T-helper 2 cell treated with Interferon-gamma antibody and Interleukin-4, amounts not matched to agents 100 ng/mL and 5 ng/mL, for 36 hours (primary cell): ENCODE measurements at regions not wholly inside any gene's neighbourhood (a gene's known extent, or its start where the extent isn't known, plus 50 kb on each side); places are given as distances from the start of the nearest gene placed in this dataset.

Experiments used
- intact Hi-C: fragments of 100-400 bp; cut with micrococcal nuclease; formaldehyde crosslinking; loops from one replicate; pipeline ENCODE4 v1.15.1; 2023

DNA sequence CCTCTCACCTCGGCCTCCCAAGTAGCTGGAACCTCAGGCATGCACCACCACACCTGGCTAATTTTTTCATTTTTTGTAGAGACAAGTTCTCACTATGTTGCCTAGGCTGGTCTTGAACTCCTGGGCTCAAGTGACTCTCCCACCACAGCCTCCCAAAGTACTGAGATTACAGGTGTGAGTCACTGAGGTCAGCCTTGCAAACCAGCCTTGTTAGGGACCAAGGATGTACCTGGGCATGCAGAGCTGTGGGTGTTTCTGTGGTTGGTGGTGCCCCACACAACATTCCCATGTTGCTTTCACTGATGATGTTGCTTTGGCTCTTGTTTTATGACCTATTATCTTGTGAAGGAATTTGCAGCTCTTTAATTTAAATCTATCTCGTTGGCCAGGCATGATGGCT, 54.8 kb downstream of the OTUD1 start:
- intact Hi-C loops = no loop called here

DNA sequence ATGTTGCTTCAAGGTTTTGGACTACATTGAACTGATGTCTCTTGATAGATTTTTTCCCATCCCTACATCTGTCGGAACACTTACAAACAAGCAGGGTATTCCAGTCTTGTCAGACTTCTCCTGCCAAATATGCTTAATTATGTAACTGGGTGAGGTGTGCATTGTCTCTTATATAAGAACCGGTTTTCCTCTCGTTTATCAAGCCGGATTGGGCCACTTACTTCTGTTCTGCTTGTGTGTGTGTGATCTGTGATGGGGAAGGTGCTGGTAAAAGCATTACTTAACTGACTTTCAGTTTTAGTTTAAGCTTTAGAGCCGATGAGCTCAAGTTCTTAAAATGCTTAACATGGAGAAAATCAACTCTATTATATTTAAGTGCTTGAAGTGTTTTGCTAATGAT, 57.9 kb downstream of the OTUD1 start:
- intact Hi-C loops = no loop called here

DNA sequence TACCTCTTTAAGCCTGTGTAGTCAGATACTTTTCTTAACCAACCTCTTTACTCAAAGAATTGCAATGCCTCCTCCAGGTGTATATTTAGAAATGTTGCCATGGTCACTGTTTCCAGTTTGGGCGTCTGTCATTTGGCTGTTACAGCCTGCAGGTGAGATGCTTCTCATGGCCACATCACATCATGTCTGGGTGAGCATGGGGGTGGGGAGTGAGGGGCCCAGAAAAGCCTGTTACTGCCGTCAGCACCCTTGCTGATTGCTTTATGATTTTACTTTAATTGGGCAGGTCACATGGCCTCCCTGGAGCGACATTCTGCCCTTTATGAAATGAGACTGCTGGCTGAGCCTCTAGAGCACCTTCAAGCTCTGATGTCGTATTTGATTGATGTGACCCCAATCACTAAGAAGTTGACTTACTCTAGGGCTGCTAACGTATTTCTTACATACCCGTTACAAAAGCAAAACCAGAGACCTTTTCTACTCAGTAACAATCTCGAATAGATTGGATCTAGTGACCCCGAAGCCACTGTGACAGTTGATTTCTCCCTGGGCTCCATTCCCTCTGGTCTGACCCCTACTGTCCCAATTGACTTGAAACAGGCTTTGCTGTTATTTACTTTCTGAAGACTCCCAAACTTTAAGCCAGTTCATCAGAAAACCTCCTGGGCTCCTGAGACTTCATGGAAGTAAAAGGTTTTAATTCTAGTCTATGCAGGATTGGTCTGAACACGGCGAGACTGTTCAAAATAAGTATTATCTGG, 60.7 kb downstream of the OTUD1 start:
- intact Hi-C loops = no loop called here

DNA sequence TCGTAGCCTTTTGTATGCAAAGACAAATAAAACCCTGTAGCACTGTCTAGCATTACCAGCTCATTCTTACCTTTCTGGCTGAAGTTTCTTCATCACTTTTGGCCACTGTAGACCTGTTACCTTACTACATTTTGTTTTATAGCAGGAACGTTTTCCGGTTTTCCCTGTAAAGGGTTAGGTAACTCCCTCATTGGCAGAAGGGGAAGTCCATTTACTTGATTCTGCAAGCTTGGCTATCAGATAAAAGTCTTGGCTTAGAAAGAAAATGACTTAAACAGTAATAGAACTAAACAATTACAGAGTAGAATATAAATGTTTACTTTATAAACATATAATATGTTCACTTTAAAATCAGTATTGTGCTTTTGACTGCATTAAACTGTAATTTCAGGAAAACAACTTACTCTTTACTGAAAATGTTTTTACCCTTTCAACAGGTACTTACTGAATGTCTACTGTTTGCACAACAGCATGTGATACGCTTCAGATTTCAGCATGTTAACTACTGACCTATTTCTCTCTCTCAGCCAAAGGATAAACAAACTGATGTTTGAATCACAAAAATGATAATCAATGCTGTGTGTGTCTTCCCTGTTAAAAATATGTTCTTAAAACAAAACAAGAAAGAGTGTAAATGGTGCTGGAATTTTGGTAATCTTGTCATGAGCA, 67.1 kb downstream of the OTUD1 start:
- intact Hi-C loops = no loop called here

- intact Hi-C loops = loop anchor here (10.0 kb wide), 1 partner anchor 68 kb away; no protein-coding TSS in a partner anchor
These were observed 73.6 kb downstream of the OTUD1 start for GRCh38 chr10:23512355-23513058.

DNA sequence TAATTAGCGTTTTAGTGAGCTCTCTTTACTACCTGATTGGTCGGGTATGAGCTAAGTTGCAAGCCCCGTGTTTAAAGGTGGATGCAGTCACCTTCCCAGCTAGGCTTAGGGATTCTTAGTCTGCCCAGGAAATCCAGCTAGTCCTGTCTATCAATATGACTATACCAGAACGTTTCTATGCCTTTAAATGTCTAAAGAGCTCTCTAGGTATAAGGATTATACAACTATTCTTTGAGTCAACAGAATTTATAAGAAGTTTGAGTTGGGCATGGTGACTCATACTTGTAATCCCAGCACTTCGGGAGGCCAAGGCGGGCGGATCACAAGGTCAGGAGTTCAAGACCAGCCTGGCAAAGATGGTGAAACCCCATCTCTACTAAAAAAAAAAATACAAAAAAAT, 74.7 kb downstream of the OTUD1 start:
- intact Hi-C loops = loop anchor here (10.0 kb wide), 1 partner anchor 69 kb away; no protein-coding TSS in a partner anchor

- intact Hi-C loops = loop anchor here (10.0 kb wide), 1 partner anchor 70 kb away; no protein-coding TSS in a partner anchor
These were observed 75.4 kb downstream of the OTUD1 start for GRCh38 chr10:23514321-23514720.

DNA sequence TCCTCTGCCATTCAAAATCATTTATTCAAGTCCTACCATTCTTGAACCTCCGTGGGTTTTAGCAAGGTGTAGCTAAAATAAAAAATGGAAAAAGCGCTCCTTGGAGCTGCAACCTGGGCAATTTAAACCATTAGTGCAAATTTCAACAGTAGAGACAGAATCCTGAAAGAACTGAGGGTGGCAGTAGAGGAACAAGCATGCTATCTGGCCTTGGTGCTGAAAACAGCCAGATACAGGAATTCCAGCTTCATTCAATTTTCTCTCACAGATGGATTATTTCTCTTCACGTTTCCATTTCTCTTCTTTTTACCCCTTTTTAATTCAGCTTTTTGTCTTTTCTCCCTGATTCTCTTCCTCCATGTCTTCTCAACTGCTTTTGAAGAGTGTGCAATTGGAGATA, 77.7 kb downstream of the OTUD1 start:
- intact Hi-C loops = loop anchor here (2.0 to 10.0 kb wide), 2 partner anchors 72 to 186 kb away; no protein-coding TSS in a partner anchor

DNA sequence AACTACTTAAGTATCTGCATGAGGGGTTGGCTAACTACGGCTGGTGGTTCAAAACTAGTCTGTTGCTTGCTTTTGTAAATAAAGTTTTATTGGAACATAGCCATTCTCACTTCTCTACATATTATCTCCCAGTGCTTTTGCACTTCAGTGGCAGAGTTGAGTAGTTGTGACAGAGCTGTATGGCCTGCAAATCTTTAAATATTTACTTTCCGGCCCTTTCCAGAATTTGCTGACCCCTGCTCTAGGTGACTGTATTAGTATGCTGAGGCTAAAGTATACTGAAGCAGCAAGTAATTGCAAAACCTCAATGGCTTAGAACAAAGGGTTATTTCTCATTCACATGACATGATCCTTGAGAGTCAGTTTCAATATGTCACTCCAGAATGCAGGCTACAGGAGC, 78.3 kb downstream of the OTUD1 start:
- intact Hi-C loops = loop anchor here (2.0 to 10.0 kb wide), 2 partner anchors 72 to 186 kb away; no protein-coding TSS in a partner anchor

DNA sequence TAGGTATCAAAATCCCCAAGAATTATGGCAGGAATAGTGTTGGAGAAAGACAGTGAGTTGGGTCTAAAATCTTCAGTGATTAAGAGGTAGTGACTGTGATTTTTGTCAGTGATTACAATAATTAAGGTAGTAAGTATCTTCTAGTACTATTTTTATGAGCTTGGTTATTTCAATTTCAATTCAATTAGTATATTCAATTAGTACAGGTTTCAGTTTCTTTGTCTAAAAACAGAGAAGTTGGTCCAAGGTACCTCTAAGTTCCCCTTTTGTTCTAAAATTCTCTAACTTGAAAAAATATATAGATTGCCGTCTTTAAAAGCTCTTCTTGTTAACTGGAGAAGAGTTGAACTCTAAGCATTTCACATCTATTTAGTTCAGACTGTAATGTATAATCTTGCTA, 82.9 kb downstream of the OTUD1 start:
- intact Hi-C loops = no loop called here

- intact Hi-C loops = no loop called here
These were observed 83.5 kb downstream of the OTUD1 start for GRCh38 chr10:23522345-23522744.

- intact Hi-C loops = no loop called here
These were observed 84.4 kb downstream of the OTUD1 start for GRCh38 chr10:23523251-23523650.

- intact Hi-C loops = no loop called here
These were observed 86.5 kb downstream of the OTUD1 start for GRCh38 chr10:23525406-23525805.

DNA sequence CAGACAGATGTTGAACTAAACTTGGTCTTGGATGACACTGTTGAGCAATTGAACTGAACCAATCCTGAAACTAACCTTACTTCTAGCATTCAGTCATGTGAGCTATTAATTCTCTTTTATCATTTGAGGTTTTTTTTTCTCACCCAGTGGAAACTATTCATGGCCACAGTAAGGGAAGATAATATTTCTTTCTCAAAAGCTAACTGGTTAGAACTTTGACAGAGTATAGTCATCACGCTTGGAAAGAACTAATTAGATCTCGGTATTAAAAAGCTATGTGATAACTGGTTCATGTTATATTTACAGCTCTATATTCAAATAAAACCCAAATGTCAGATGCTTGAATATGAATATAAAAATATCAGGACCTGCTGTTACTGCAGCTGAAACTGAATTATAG, 89.5 kb downstream of the OTUD1 start:
- intact Hi-C loops = no loop called here

DNA sequence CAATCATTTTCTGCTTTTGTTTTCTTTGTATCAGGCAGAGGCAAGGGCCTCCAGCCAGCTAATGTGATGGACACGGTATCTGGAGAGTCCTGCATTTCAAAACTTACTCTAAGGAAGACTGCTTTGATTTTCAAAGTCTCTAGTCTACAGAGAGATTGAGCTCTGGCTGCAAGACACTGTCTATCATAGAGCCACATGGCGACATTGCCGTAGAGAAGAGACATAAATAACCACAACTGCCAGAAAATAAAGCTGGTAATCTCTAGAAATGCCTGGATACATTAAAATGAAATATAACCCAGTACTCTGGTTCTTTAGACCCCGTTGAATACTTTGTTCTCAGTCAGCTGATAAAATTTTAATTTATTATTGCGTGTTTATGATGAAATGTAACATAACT, 90.8 kb downstream of the OTUD1 start:
- intact Hi-C loops = loop anchor here (1.0 to 2.0 kb wide), 2 partner anchors 174 to 215 kb away; no protein-coding TSS in a partner anchor

DNA sequence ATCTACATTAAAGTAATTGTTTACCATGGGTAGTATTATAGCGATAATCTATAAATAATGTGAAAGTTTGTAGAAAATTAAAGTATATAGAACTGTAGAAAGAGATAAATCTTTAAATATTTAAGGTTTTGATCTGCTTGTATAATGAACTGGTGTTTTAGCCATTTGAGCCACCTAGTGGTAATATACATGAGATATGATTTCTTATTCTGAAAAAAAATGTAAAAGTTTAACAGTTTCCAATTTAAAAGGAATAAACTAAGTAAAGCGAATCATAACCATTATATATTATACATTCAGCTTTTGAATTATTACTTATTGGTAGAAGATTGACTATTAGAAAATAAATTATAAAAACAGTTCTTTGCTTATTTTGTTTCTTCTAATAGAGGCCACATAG, 91.2 kb downstream of the OTUD1 start:
- intact Hi-C loops = loop anchor here (1.0 to 2.0 kb wide), 2 partner anchors 173 to 215 kb away; no protein-coding TSS in a partner anchor

DNA sequence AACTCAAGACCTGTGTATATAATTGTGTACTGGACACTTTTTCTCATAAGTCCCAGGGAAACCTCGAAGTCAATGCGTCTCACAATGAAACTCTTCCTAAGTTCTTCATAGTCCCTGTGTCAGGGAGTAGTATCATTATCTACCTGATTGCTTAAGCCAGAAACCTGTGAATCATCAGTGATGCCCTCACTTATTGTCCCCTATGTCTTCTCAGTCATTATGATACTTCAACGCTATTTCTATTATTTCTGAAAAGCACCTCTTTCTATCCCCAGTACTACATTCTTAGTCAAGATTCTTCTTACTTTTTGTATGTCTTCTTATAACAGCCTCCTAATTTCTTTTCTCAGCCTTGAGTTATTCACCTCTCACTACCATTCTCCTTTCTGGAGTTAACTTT, 94.3 kb downstream of the OTUD1 start:
- intact Hi-C loops = no loop called here

DNA sequence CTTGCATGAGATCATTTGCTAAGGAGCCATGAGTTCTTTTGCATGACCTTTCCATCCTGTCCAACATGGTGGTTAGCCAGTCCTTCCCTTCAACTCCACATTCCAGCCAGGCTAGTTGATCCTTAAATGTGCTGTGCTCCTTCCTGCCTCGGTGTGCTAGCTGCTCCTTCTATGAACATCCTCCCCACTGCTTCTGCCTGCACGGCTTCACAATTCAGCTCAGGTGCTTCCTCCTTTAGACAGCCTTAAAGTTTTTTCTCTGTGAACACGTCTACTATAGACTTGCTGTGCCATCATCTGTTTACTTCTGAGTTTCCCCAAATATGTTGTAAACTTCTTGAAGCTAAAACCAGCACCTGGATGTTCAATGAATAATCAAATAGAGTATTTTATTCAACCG, 95.5 kb downstream of the OTUD1 start:
- intact Hi-C loops = no loop called here

DNA sequence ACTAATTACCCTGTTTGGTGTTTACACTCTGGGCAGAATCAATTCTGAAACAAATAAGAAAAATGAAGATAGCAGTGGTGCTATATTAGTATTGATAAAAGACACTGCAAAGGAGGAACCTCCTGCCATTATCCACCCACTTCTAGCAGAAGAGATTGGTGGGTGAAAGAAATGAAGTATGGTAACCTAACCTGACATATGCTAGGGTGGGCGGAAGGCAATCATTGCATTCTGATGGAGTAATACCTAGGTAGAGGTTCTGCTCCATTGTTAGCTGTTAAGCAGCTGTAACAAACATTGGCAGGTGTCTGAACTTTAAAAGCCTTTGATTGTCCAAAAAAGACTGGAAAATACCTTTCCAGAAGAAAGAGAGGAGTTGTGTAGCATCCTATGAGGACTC, 95.9 kb downstream of the OTUD1 start:
- intact Hi-C loops = no loop called here

DNA sequence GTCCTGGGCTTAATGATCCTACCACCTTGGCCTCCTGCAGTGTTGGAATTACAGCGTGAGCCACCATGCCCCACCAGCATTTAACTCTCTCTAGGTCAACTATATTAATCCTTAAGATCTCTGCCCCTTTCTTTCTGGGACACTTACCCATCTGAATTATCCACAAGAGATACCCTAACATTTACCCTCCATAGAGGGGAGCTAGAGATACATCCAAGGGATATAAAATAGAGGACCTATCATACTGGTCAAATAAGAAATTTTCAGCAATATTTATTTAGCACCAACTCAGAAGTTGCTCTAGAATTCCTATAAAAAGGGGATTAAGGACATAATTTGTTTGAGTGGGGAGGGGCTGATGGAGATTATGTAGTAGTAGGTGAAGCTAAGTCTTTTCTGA, 96.5 kb downstream of the OTUD1 start:
- intact Hi-C loops = no loop called here

DNA sequence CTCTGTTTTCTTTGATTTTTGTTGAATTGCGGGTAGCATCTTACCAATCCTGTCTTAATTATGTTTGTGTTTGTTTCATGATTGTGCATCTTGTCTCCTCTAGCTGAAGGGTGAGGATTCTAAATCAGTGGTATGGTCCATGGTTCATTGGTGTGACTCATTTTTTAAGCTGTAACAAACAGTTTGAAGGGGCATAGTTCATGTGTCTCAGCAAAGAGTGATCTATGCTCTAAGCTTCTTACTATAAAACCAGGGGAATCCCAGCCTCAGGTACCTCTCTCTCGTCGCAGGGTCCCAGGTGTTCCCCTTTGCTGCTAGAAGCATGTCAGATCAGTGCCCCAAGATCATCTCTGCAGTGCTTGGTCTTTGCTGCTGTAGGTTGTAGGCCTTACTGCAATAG, 100.1 kb downstream of the OTUD1 start:
- intact Hi-C loops = no loop called here
